B cell (primary cell): ENCODE measurements at regions not wholly inside any gene's neighbourhood (a gene's known extent, or its start where the extent isn't known, plus 50 kb on each side); places are given as distances from the start of the nearest gene placed in this dataset. TPM values are rescaled to one million over a fixed set of nuclear protein-coding genes. Genes with fewer than 3 reads are reported as not detected.

Source experiments
- small RNA-seq: library from RNA; depleted of rRNA; stranded (forward); fragments of <200 nt; gene quantifications from one replicate; pipeline ENCODE3, GENCODE V24; 2012; ENCODE audit warnings: low replicate concordance, low read depth; ENCODE audit not compliant: insufficient read length

Small RNA genes in the stretch of these regions (small RNA-seq; reads per million reads assigned to genes)
- not detected for gene RF00017
